Endothelial cell of umbilical vein (primary cell): ENCODE measurements at regions not wholly inside any gene's neighbourhood (a gene's known extent, or its start where the extent isn't known, plus 50 kb on each side); places are given as distances from the start of the nearest gene placed in this dataset.

Experiments
- BruUV-seq: library from RNA; stranded (reverse); fragments of 400-500 nt; replicated peaks from 2 replicates; lab custom pipeline; 2021; lab: Mats Ljungman, UMichigan
- CTCF ChIA-PET: fragments of 300-600, 350-600 bp; sonication (Branson Sonifier 250); formaldehyde crosslinking; loops from one replicate; lab custom pipeline; 2021; ENCODE audit warnings: antibody characterized with exemption, inconsistent platforms; lab: Charles Lee
- POLR2A ChIA-PET: fragments of 300-600, 350-600 bp; sonication (Branson Sonifier 250); formaldehyde crosslinking; loops from one replicate; lab custom pipeline; 2021; ENCODE audit warnings: antibody characterized with exemption, inconsistent platforms; lab: Charles Lee
- DNase-seq: peaks from one replicate; pipeline ENCODE4 v3.0.0-alpha.2; 2011; ENCODE audit warnings: low read depth, low spot score
- FAIRE-seq: peaks from 2 replicates; lab custom pipeline; 2011; peaks lifted over from hg19 to GRCh38; lab: Jason Lieb, UNC
- H2AFZ ChIP-seq: 2 replicates; pipeline ENCODE4 v1.6.0; 2012; ENCODE audit warnings: low read depth, low read length, control low read depth, inconsistent platforms
- H3K27ac ChIP-seq: 2 replicates; pipeline ENCODE4 v1.5.1; 2011; ENCODE audit warnings: low read depth, mild to moderate bottlenecking, control low read depth, low read length, moderate library complexity; ENCODE audit not compliant: insufficient read depth
- H3K27me3 ChIP-seq, 2 experiments: 2 replicates each; pipeline versions ENCODE4 v1.6.0 to v1.6.1; 2011; ENCODE audit warnings: low read length in 2 of 2, mixed read lengths in 1 of 2; ENCODE audit not compliant: control insufficient read depth in 2 of 2, insufficient read depth in 2 of 2
- H3K36me3 ChIP-seq, 2 experiments: 2 replicates in 1 of 2; 3 replicates in 1 of 2; pipeline ENCODE4 v1.5.1; 2011; ENCODE audit warnings: low read length in 2 of 2, mild to moderate bottlenecking in 1 of 2, moderate library complexity in 1 of 2; ENCODE audit not compliant: control insufficient read depth in 2 of 2, insufficient read depth in 2 of 2; ENCODE audit errors: extremely low read depth in 1 of 2
- H3K4me1 ChIP-seq: 3 replicates; pipeline ENCODE4 v1.5.1; 2011; ENCODE audit warnings: mild to moderate bottlenecking, low read length; ENCODE audit not compliant: control insufficient read depth, insufficient read depth; ENCODE audit errors: extremely low read depth
- H3K4me2 ChIP-seq: 2 replicates; pipeline ENCODE4 v1.6.1; 2011; ENCODE audit warnings: low read length, control low read depth, mixed read lengths; ENCODE audit not compliant: insufficient read depth
- H3K4me3 ChIP-seq, 3 experiments: fragments of 200-600 bp in 1 of 3; sonication (generic), shearing (Covaris generic) in 1 of 3; replicated peaks in 1 of 3; 2 replicates each; pipeline ENCODE4 v1.5.1; 2011 to 2016; ENCODE audit warnings: control low read depth in 3 of 3, low read length in 3 of 3, mild to moderate bottlenecking in 2 of 3, inconsistent platforms in 1 of 3, low read depth in 1 of 3, moderate library complexity in 1 of 3; ENCODE audit not compliant: insufficient read depth in 1 of 3
- H3K79me2 ChIP-seq: 2 replicates; pipeline ENCODE4 v1.6.0; 2012; ENCODE audit warnings: low read length, inconsistent platforms; ENCODE audit not compliant: control insufficient read depth, insufficient read depth
- H3K9ac ChIP-seq: replicated peaks from 2 replicates; pipeline ENCODE3; 2011; ENCODE audit warnings: low read length, control low read depth; ENCODE audit not compliant: insufficient read depth; ENCODE audit errors: extremely low read depth
- H3K9me1 ChIP-seq: replicated peaks from 3 replicates; pipeline ENCODE4 v1.6.0; 2011; ENCODE audit warnings: mild to moderate bottlenecking, low read length; ENCODE audit not compliant: control insufficient read depth, insufficient read depth; ENCODE audit errors: extremely low read depth
- H3K9me3 ChIP-seq: replicated peaks from 2 replicates; pipeline ENCODE4 v1.5.1; 2012; ENCODE audit warnings: low read length, inconsistent platforms; ENCODE audit not compliant: control insufficient read depth, insufficient read depth
- H4K20me1 ChIP-seq: replicated peaks from 2 replicates; pipeline ENCODE3; 2011; ENCODE audit warnings: mild to moderate bottlenecking, low read length; ENCODE audit not compliant: control insufficient read depth, insufficient read depth; ENCODE audit errors: extremely low read depth
- EZH2 ChIP-seq: IDR thresholded peaks from 2 replicates; pipeline ENCODE4 v1.6.1; 2012; ENCODE audit warnings: borderline replicate concordance, low read depth, mild to moderate bottlenecking, moderate library complexity, low read length, inconsistent platforms; ENCODE audit not compliant: severe bottlenecking
- FOS ChIP-seq: IDR thresholded peaks from 2 replicates; pipeline ENCODE4 v1.6.1; 2011; ENCODE audit warnings: mild to moderate bottlenecking, low read length, moderate library complexity, borderline replicate concordance; ENCODE audit not compliant: insufficient read depth
- GATA2 ChIP-seq: IDR thresholded peaks from 2 replicates; pipeline ENCODE4 v1.7.0; 2011; ENCODE audit warnings: low read depth, mild to moderate bottlenecking, moderate library complexity, mixed read lengths, low read length; ENCODE audit not compliant: insufficient read length, insufficient read depth
- JUN ChIP-seq: IDR thresholded peaks from 2 replicates; pipeline ENCODE4 v1.6.1; 2011; ENCODE audit warnings: borderline replicate concordance, low read depth; ENCODE audit not compliant: insufficient read length, insufficient read depth
- MYC ChIP-seq: IDR thresholded peaks from one replicate; pipeline ENCODE4 v1.6.1; 2011; ENCODE audit warnings: mild to moderate bottlenecking, low read depth, low read length
- POLR2A ChIP-seq: IDR thresholded peaks from 2 replicates; pipeline ENCODE4 v1.6.1; 2012; ENCODE audit warnings: low read depth, mild to moderate bottlenecking, control low read depth, low read length
- POLR2AphosphoS5 ChIP-seq: IDR thresholded peaks from 2 replicates; pipeline ENCODE4 v1.6.1; 2012; ENCODE audit warnings: low read depth, mild to moderate bottlenecking, control low read depth, low read length, moderate library complexity; ENCODE audit not compliant: insufficient read depth
- dilution Hi-C: fragments of 300-500 bp; cut with MboI; formaldehyde crosslinking; loops from one replicate; pipeline ENCODE4 v1.15.0; 2019; ENCODE audit warnings: low sequenced_read_pairs; ENCODE audit not compliant: extremely low pct_ligation_motif_present
- intact Hi-C: fragments of 100-400 bp; cut with micrococcal nuclease; formaldehyde crosslinking; loops from one replicate; pipeline ENCODE4 v1.10.0; 2022
- TF ChIP-seq, protein P1 (sequence below), 2 donors: IDR thresholded peaks; 1 replicate in 1 of 2; 2 replicates in 1 of 2; pipeline ENCODE4 v1.5.1; 2011; ENCODE audit warnings: low read length in 2 of 2, mild to moderate bottlenecking in 2 of 2, moderate library complexity in 2 of 2, control low read depth in 1 of 2, inconsistent platforms in 1 of 2, low read depth in 1 of 2; ENCODE audit not compliant: insufficient read depth in 1 of 2; ENCODE audit errors: extremely low read depth in 1 of 2
- TF ChIP-seq, protein P2 (sequence below): IDR thresholded peaks from 2 replicates; pipeline ENCODE4 v1.6.1; 2011; ENCODE audit not compliant: insufficient read depth, insufficient read length

DNA sequence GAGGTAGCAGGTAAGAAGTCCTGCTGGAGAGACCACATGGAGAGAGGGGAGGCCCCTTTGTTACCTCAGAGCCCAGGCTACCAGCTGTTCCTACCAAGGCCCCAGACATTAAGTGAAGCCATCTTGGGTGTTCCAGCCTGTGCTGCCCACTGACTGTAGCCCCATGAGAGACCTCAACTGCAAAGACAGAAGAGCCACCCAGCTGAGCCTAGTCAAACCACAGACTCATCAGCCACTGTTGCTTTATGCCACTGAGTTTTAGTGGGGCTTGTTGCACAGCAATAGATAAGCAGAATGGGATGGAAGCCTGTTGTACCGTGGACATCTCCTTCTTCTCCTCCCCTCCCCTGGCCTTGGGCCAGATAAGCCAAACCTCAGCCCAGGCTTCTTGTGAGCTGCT is 83.9 kb downstream of the ADRA2C start:
- no peak overlapping the region for H3K27ac ChIP-seq
- no peaks in the 10 kb centered on the region for H3K9me1 ChIP-seq
- POLR2A ChIA-PET = no interaction called here
- H3K4me1 ChIP-seq = no peaks in the 10 kb centered on the region
- BruUV-seq = no TSS peak
- H3K9me3 ChIP-seq = no peaks in the 10 kb centered on the region
- H3K4me2 ChIP-seq = no peak overlapping the region
- H4K20me1 ChIP-seq = no peaks in the 10 kb centered on the region
- no peak overlapping the region for H2AFZ ChIP-seq
- no peaks in the 10 kb centered on the region for H3K36me3 ChIP-seq
- CTCF ChIA-PET = no interaction called here
- intact Hi-C loops (no loop called here), dilution Hi-C loops (no loop called here)
- no peaks in the 10 kb centered on the region for H3K27me3 ChIP-seq
- TF ChIP-seq POLR2AphosphoS5 (no peak), EZH2 (no peak), POLR2A (no peak), MYC (no peak), GATA2 (no peak)
- TF ChIP-seq, protein P1, sequence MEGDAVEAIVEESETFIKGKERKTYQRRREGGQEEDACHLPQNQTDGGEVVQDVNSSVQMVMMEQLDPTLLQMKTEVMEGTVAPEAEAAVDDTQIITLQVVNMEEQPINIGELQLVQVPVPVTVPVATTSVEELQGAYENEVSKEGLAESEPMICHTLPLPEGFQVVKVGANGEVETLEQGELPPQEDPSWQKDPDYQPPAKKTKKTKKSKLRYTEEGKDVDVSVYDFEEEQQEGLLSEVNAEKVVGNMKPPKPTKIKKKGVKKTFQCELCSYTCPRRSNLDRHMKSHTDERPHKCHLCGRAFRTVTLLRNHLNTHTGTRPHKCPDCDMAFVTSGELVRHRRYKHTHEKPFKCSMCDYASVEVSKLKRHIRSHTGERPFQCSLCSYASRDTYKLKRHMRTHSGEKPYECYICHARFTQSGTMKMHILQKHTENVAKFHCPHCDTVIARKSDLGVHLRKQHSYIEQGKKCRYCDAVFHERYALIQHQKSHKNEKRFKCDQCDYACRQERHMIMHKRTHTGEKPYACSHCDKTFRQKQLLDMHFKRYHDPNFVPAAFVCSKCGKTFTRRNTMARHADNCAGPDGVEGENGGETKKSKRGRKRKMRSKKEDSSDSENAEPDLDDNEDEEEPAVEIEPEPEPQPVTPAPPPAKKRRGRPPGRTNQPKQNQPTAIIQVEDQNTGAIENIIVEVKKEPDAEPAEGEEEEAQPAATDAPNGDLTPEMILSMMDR (IDR thresholded peaks at IDR 0.05; ENCODE audit: extremely low read depth in 1 of 2, insufficient read depth in 1 of 2, low read depth in 1 of 2, low read length in 2 of 2) = no peak
- TF ChIP-seq, protein P2, sequence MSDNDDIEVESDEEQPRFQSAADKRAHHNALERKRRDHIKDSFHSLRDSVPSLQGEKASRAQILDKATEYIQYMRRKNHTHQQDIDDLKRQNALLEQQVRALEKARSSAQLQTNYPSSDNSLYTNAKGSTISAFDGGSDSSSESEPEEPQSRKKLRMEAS = no peak
- no peak overlapping the region for H3K9ac ChIP-seq
- DNase-seq = no peak
- H3K4me3 ChIP-seq = no peak overlapping the region
- no peak for FAIRE-seq
- H3K79me2 ChIP-seq = no peaks in the 10 kb centered on the region

DNA sequence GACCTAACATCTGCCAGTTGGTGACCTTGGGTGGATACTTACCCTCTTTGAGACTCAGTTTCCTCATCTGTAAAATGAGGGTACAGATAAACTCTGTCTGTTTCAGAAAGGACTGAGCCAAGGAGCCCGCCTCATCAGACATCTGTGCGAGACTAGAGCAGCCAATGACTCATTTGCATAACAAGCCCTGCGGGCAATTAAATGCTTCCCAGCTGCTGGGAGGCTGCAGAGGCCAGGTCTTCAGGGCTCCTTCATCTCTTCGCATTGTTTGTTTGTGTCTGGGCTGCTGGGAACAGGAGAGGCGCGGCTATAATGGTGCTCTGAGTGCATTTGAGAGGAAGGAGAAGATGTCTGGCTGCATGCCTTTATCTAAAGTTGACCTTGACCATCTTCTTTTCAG is 85.0 kb downstream of the ADRA2C start:
- H2AFZ ChIP-seq = no peak overlapping the region
- no peaks in the 10 kb centered on the region for H3K4me1 ChIP-seq
- H3K36me3 ChIP-seq = no peaks in the 10 kb centered on the region
- ChIA-PET CTCF (no interaction called here), POLR2A (no interaction called here)
- no peaks in the 10 kb centered on the region for H3K79me2 ChIP-seq
- FAIRE-seq (no peak), DNase-seq (no peak)
- dilution Hi-C loops (no loop called here), intact Hi-C loops (no loop called here)
- H3K4me3 ChIP-seq = no peak overlapping the region
- H3K4me2 ChIP-seq = no peak overlapping the region
- H4K20me1 ChIP-seq = no peaks in the 10 kb centered on the region
- no peaks in the 10 kb centered on the region for H3K9me3 ChIP-seq
- H3K27me3 ChIP-seq = no peaks in the 10 kb centered on the region
- no peak overlapping the region for H3K9ac ChIP-seq
- no peaks in the 10 kb centered on the region for H3K9me1 ChIP-seq
- no peak overlapping the region for H3K27ac ChIP-seq
- BruUV-seq = no TSS peak
- no peak for TF ChIP-seq MYC
- no peak for TF ChIP-seq EZH2
- TF ChIP-seq, protein P2 = no peak
- TF ChIP-seq FOS = no peak
- TF ChIP-seq JUN = no peak
